ENCODE measurements at regions not wholly inside any gene's neighbourhood (a gene's known extent, or its start where the extent isn't known, plus 50 kb on each side); places are given as distances from the start of the nearest gene placed in this dataset.

DNA sequence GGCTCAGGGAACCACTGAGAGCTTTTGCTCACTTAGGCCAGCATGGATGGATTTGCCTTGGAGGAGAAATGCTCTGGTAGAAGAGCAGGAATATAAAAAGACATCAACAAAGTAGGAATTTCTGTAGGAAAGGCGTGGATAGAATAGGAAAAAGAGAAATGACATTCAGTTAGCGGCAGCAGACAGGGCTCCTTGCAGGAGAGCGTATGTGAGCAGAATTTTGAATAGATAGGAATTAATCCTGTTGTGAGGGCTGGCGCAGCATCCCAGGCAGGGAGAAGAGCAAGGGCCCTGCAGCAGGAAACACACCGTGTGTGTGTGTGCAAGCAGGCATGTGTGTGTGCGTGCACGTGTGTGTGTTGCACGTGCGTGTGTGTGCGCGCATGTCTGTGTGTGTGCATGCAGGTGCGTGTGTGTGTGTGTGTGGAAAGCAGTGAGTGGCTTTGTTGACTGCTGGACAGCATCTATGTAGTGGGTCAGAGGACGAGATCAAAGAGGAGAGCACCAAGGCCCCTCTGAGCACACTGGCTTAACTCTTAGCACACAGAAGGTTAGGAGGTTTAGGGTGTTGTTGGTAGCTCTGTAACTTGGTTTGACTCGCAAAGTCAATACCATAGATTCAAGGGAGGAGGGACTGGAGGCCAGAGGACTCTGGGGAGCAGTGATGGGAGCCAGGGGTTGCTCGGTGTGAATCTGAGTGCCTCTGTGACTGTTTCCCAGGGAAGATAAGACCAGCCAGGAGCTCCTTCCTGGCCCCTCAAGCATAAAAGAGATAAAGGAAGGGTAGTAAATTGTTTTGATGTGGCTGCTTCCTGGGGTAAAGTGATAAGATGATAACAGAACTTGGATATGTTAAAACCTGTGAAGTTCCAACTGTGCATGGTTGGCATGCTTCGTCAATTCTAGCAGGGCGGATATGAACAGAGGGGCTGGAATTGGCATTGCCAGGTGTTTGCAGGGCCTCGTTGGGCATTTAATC lies 639.5 kb downstream of the NR2F2 start:
- H3K79me2 ChIP-seq (ENCODE audit: insufficient read depth, low read depth, low read length): no peaks in the 10 kb centered on the region
- H2AFZ ChIP-seq (ENCODE audit: low read length): no peak overlapping the region
- no peak overlapping the region for H3K4me2 ChIP-seq (ENCODE audit: low read length)
- no TSS peak for BruUV-seq (replicated peaks)
- no peaks in the 10 kb centered on the region for H3K4me1 ChIP-seq (ENCODE audit: insufficient read depth, low read length, poor library complexity, severe bottlenecking)
- no peaks in the 10 kb centered on the region for H3K9me3 ChIP-seq (ENCODE audit: low read length)
- DNase-seq (ENCODE audit: low spot score): no peak
- H4K20me1 ChIP-seq (ENCODE audit: insufficient read depth, low read length): no peaks in the 10 kb centered on the region
- H3K9me2 ChIP-seq (ENCODE audit: insufficient read depth, low read length): no peaks in the 10 kb centered on the region
- intact Hi-C loops (cut with micrococcal nuclease; ENCODE audit: unreplicated experiment): no loop called here
- ChIA-PET CTCF (ENCODE audit: unreplicated experiment) (no interaction called here), POLR2A (no interaction called here)
- H3K36me3 ChIP-seq (ENCODE audit: insufficient read depth, low read length): no peaks in the 10 kb centered on the region
- no peak overlapping the region for H3K27ac ChIP-seq (ENCODE audit: low read depth, low read length, poor library complexity, severe bottlenecking)
- no peak overlapping the region for H3K4me3 ChIP-seq (ENCODE audit: low read depth, low read length, poor library complexity, severe bottlenecking)
- TF ChIP-seq, protein P1, sequence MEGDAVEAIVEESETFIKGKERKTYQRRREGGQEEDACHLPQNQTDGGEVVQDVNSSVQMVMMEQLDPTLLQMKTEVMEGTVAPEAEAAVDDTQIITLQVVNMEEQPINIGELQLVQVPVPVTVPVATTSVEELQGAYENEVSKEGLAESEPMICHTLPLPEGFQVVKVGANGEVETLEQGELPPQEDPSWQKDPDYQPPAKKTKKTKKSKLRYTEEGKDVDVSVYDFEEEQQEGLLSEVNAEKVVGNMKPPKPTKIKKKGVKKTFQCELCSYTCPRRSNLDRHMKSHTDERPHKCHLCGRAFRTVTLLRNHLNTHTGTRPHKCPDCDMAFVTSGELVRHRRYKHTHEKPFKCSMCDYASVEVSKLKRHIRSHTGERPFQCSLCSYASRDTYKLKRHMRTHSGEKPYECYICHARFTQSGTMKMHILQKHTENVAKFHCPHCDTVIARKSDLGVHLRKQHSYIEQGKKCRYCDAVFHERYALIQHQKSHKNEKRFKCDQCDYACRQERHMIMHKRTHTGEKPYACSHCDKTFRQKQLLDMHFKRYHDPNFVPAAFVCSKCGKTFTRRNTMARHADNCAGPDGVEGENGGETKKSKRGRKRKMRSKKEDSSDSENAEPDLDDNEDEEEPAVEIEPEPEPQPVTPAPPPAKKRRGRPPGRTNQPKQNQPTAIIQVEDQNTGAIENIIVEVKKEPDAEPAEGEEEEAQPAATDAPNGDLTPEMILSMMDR (conservative IDR thresholded peaks at IDR 0.05; ENCODE audit: low read length): no peak
- TF ChIP-seq EZH2phosphoT487 (IDR thresholded peaks at IDR 0.05; ENCODE audit: borderline replicate concordance, low read depth, low read length): no peak

DNA sequence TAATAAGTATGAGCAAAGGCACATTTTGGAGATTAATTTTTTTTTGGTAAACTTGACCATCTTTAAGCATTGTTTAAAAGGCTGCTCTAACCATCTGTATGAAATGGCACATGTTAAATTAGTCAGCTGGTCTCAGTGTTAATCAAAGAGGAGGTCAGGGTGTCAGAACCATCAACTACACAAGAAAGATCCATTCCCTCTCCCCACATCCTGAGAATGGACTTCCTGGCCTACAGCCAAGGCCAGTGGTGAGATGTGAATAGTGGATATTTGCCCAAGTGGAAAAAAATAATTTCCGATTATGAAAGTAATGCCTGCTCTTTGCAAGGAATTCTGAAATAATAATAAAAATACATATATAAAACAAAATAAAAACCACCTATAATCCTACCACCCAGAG lies 641.7 kb downstream of the NR2F2 start:
- Histone ChIP-seq H3K36me3 (ENCODE audit: insufficient read depth, low read length) (no peaks in the 10 kb centered on the region), H2AFZ (ENCODE audit: low read length) (no peak overlapping the region), H3K4me1 (ENCODE audit: insufficient read depth, low read length, poor library complexity, severe bottlenecking) (no peaks in the 10 kb centered on the region), H4K20me1 (ENCODE audit: insufficient read depth, low read length) (no peaks in the 10 kb centered on the region), H3K27ac (ENCODE audit: low read depth, low read length, poor library complexity, severe bottlenecking) (no peak overlapping the region), H3K79me2 (ENCODE audit: insufficient read depth, low read depth, low read length) (no peaks in the 10 kb centered on the region), H3K4me2 (ENCODE audit: low read length) (no peak overlapping the region), H3K4me3 (ENCODE audit: low read depth, low read length, poor library complexity, severe bottlenecking) (no peak overlapping the region), H3K9me2 (ENCODE audit: insufficient read depth, low read length) (no peaks in the 10 kb centered on the region), H3K9me3 (ENCODE audit: low read length) (no peaks in the 10 kb centered on the region)
- no peak for DNase-seq (ENCODE audit: low spot score)
- intact Hi-C loops (cut with micrococcal nuclease; ENCODE audit: unreplicated experiment): no loop called here
- no peak for TF ChIP-seq EZH2phosphoT487 (IDR thresholded peaks at IDR 0.05; ENCODE audit: borderline replicate concordance, low read depth, low read length)
- TF ChIP-seq, protein P1 (conservative IDR thresholded peaks at IDR 0.05; ENCODE audit: low read length): no peak
- ChIA-PET POLR2A (no interaction called here), CTCF (ENCODE audit: unreplicated experiment) (no interaction called here)
- no TSS peak for BruUV-seq (replicated peaks)

DNA sequence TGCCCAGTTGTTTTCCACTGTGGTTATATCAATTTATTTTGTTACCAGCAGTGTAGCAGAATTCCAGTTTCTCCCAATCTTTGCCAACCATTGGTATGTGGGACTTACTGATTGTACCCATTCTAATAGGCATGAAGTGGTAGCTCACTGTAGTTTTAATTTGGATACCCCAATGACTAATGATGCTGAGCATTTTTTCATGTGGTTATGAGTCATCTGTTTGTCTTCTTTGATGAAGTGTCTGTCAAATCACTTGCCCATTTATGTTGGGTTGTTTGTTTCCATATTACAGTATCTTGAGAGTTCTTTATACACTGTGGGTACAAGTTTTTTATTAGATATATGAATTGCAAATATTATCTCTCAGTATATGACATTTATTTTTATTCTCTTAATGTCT lies 644.3 kb downstream of the NR2F2 start:
- no peaks in the 10 kb centered on the region for H3K36me3 ChIP-seq (ENCODE audit: insufficient read depth, low read length)
- no peak for DNase-seq (ENCODE audit: low spot score)
- ChIA-PET CTCF (ENCODE audit: unreplicated experiment) (no interaction called here), POLR2A (no interaction called here)
- BruUV-seq (replicated peaks): no TSS peak
- H3K4me1 ChIP-seq (ENCODE audit: insufficient read depth, low read length, poor library complexity, severe bottlenecking): no peaks in the 10 kb centered on the region
- no peaks in the 10 kb centered on the region for H3K9me3 ChIP-seq (ENCODE audit: low read length)
- no peak overlapping the region for H3K27ac ChIP-seq (ENCODE audit: low read depth, low read length, poor library complexity, severe bottlenecking)
- intact Hi-C loops (cut with micrococcal nuclease; ENCODE audit: unreplicated experiment): no loop called here
- no peak overlapping the region for H2AFZ ChIP-seq (ENCODE audit: low read length)
- no peaks in the 10 kb centered on the region for H4K20me1 ChIP-seq (ENCODE audit: insufficient read depth, low read length)
- H3K79me2 ChIP-seq (ENCODE audit: insufficient read depth, low read depth, low read length): no peaks in the 10 kb centered on the region
- no peak overlapping the region for H3K4me3 ChIP-seq (ENCODE audit: low read depth, low read length, poor library complexity, severe bottlenecking)
- H3K4me2 ChIP-seq (ENCODE audit: low read length): no peak overlapping the region
- TF ChIP-seq, protein P1 (conservative IDR thresholded peaks at IDR 0.05; ENCODE audit: low read length): no peak
- TF ChIP-seq EZH2phosphoT487 (IDR thresholded peaks at IDR 0.05; ENCODE audit: borderline replicate concordance, low read depth, low read length): no peak
- no peaks in the 10 kb centered on the region for H3K9me2 ChIP-seq (ENCODE audit: insufficient read depth, low read length)
